ENCODE measurements at regions not wholly inside any gene's neighbourhood (a gene's known extent, or its start where the extent isn't known, plus 50 kb on each side); places are given as distances from the start of the nearest gene placed in this dataset.

- no peak overlapping the region for H3K4me3 ChIP-seq (ENCODE audit: low read depth, low read length)
- H3K9me3 ChIP-seq (ENCODE audit: control insufficient read depth, insufficient read depth, low read length) = no peaks in the 10 kb centered on the region
- H3K9ac ChIP-seq (ENCODE audit: low read depth, low read length) = no peak overlapping the region
- H3K27me3 ChIP-seq (ENCODE audit: control insufficient read depth, insufficient read depth, low read length) = no peaks in the 10 kb centered on the region
- H3K4me1 ChIP-seq (ENCODE audit: control insufficient read depth, insufficient read depth, low read length) = peaks cover 6% of the 10 kb centered on the region
- no peaks in the 10 kb centered on the region for H3K36me3 ChIP-seq (ENCODE audit: control insufficient read depth, insufficient read depth, low read length)
Observed at GRCh38 chr12:11598900-11599299, 50.6 kb upstream of the ETV6 start.
